ENCODE measurements at regions not wholly inside any gene's neighbourhood (a gene's known extent, or its start where the extent isn't known, plus 50 kb on each side); places are given as distances from the start of the nearest gene placed in this dataset.

DNA sequence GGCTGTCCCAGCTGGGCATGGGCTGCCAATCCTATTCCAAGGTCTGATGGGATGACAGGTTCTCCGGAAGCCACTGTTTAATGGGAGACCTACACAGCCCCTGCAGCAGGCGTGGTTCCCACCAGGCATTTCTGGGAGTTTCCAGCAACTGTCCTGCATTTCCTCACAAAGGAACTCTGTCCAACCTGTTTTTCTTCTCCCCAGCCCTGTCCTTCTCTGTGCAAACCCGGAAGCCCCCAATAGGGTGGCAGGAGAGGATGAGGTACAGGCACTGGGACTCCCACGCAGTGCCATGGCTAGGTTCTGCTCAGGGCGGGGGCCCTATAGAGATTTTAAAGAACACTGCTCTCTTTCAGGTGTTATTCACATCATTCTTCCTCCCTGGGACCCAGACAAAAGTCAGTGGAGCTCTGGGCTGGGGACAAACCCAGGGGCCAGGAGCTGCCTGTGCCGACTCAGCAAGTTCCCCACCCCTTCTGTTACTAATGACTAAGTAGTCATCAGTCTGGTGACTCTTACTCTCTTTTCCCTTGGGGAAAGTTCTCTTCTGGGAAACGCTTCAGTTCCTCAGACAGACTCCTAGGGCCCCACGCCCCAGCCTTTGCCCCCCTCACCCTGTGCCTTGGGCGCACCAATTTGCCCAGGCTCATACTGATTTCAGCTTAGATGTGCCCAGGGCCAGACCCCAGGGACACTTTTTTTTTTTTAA, 97.7 kb downstream of the CD47 start:
- TF ChIP-seq EP300 (IDR thresholded peaks at IDR 0.05; ENCODE audit: low read depth) = no peak
- TF ChIP-seq, protein P1, sequence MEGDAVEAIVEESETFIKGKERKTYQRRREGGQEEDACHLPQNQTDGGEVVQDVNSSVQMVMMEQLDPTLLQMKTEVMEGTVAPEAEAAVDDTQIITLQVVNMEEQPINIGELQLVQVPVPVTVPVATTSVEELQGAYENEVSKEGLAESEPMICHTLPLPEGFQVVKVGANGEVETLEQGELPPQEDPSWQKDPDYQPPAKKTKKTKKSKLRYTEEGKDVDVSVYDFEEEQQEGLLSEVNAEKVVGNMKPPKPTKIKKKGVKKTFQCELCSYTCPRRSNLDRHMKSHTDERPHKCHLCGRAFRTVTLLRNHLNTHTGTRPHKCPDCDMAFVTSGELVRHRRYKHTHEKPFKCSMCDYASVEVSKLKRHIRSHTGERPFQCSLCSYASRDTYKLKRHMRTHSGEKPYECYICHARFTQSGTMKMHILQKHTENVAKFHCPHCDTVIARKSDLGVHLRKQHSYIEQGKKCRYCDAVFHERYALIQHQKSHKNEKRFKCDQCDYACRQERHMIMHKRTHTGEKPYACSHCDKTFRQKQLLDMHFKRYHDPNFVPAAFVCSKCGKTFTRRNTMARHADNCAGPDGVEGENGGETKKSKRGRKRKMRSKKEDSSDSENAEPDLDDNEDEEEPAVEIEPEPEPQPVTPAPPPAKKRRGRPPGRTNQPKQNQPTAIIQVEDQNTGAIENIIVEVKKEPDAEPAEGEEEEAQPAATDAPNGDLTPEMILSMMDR (IDR thresholded peaks at IDR 0.05) = no peak
- TF ChIP-seq POLR2AphosphoS5 (IDR thresholded peaks at IDR 0.05) = no peak
- TF ChIP-seq POLR2A (IDR thresholded peaks at IDR 0.05) = no peak
- intact Hi-C loops (cut with DNase I; ENCODE audit: low total_unique reads) = no loop called here
- no peaks in the 10 kb centered on the region for H3K27me3 ChIP-seq
- in situ Hi-C loops (cut with MboI; ENCODE audit: low pct_ligation_motif_present in 1 of 4, low pct_unique_long_range_greater_than_20kb in 1 of 4, low sequenced_read_pairs in 3 of 4) = no loop called here
- H3K36me3 ChIP-seq = no peaks in the 10 kb centered on the region
- no peaks in the 10 kb centered on the region for H3K9me3 ChIP-seq
- 64 to 79% methylated on average over 2 to 9 of the region's 9 CpGs for WGBS, 2 donors (ENCODE audit: low coverage in 1 of 2)
- no peak for DNase-seq
- peaks cover 6 to 18% (median 15%) of the 10 kb centered on the region in 4 donors for H3K4me1 ChIP-seq
- H3K4me3 ChIP-seq = no peak overlapping the region
- H3K27ac ChIP-seq = no peak overlapping the region

DNA sequence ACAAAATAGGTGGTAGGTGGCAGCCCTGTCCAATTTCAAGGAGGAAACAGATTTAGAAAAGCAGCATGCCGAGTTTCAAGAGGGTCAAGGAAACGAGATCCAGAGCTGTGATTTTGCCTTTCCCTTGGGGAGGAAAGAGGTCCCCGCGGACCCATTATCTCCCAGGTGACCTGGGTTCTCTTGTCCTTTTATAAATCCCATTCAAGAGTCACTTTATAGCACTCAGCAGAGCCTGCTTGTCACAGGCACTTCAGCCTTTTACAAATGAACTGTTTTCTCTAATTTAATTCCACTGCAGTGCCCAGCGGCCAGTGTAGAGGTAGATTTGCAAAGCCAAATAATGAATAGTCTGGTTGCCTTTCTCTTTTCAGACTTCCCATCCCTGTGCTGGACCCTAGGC, 99.9 kb downstream of the CD47 start:
- no peak for TF ChIP-seq POLR2A (IDR thresholded peaks at IDR 0.05)
- TF ChIP-seq POLR2AphosphoS5 (IDR thresholded peaks at IDR 0.05) = no peak
- TF ChIP-seq EP300 (IDR thresholded peaks at IDR 0.05; ENCODE audit: low read depth) = no peak
- TF ChIP-seq, protein P1 (IDR thresholded peaks at IDR 0.05) = no peak
- WGBS, 2 donors (ENCODE audit: low coverage in 1 of 2) = 93 to 96% methylated on average over 4 to 5 of the region's 5 CpGs
- Histone ChIP-seq H3K36me3 (no peaks in the 10 kb centered on the region), H3K4me1 (peaks cover 13 to 40% (median 32%) of the 10 kb centered on the region in 4 donors), H3K9me3 (no peaks in the 10 kb centered on the region), H3K27me3 (no peaks in the 10 kb centered on the region), H3K27ac (no peak overlapping the region), H3K4me3 (no peak overlapping the region)
- in situ Hi-C loops (cut with MboI; ENCODE audit: low pct_ligation_motif_present in 1 of 4, low pct_unique_long_range_greater_than_20kb in 1 of 4, low sequenced_read_pairs in 3 of 4) = no loop called here
- DNase-seq = no peak
- intact Hi-C loops (cut with DNase I; ENCODE audit: low total_unique reads) = no loop called here

DNA sequence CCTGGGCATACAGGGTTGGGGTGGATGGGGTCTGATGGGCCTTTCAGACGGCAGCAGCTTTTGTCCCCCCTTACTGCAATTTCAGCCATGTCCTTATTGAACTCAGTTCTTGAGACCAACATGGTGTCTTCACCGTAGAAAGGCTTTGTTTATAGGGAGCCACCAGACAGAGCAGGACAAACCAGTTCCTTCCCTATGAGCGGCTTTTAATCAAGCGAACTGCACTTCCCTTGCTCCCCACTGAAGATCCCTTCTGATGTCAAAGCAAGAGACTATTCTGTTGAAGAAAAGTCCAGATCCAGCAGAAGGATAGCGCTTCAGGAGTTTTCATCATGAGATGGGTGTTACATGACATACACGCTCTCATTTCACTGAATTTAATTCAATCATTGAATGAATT, 100.4 kb downstream of the CD47 start:
- in situ Hi-C loops (cut with MboI; ENCODE audit: low pct_ligation_motif_present in 1 of 4, low pct_unique_long_range_greater_than_20kb in 1 of 4, low sequenced_read_pairs in 3 of 4) (no loop called here), intact Hi-C loops (cut with DNase I; ENCODE audit: low total_unique reads) (no loop called here)
- Histone ChIP-seq H3K27ac (no peak overlapping the region), H3K9me3 (no peaks in the 10 kb centered on the region), H3K36me3 (no peaks in the 10 kb centered on the region), H3K27me3 (no peaks in the 10 kb centered on the region), H3K4me3 (no peak overlapping the region), H3K4me1 (peaks cover 13 to 45% (median 32%) of the 10 kb centered on the region in 4 donors)
- no peak for DNase-seq
- 87 to 93% methylated on average over 3 to 6 of the region's 6 CpGs for WGBS, 2 donors (ENCODE audit: low coverage in 1 of 2)
- TF ChIP-seq POLR2A (IDR thresholded peaks at IDR 0.05) (no peak), EP300 (IDR thresholded peaks at IDR 0.05; ENCODE audit: low read depth) (no peak), POLR2AphosphoS5 (IDR thresholded peaks at IDR 0.05) (no peak)
- TF ChIP-seq, protein P1 (IDR thresholded peaks at IDR 0.05) = no peak

DNA sequence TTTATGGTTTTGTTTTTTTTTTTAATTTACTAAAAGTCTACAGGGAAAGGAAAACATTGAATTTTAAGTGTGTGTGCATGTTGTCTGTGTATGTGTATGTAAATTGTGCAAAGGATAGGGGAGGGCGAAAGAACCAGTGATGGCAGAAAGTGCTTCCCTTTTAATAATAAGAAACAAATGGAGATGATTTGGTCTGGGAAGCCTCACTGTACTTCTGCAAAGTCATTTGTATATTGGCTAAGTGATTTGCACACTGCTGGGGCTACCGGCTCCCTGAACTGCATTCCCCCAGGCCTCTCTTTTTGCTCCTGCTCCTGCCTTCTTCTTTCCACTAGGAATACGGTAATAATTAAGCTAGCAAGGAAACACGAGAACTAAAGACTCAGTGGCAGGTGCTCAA, 101.2 kb downstream of the CD47 start:
- Histone ChIP-seq H3K9me3 (no peaks in the 10 kb centered on the region), H3K27ac (no peak overlapping the region), H3K36me3 (no peaks in the 10 kb centered on the region), H3K27me3 (no peaks in the 10 kb centered on the region), H3K4me1 (peaks cover 13 to 47% (median 32%) of the 10 kb centered on the region in 4 donors), H3K4me3 (no peak overlapping the region)
- intact Hi-C loops (cut with DNase I; ENCODE audit: low total_unique reads) = no loop called here
- DNase-seq = no peak
- in situ Hi-C loops (cut with MboI; ENCODE audit: low pct_ligation_motif_present in 1 of 4, low pct_unique_long_range_greater_than_20kb in 1 of 4, low sequenced_read_pairs in 3 of 4) = no loop called here
- TF ChIP-seq, protein P1 (IDR thresholded peaks at IDR 0.05) = no peak
- TF ChIP-seq EP300 (IDR thresholded peaks at IDR 0.05; ENCODE audit: low read depth) = no peak
- no peak for TF ChIP-seq POLR2AphosphoS5 (IDR thresholded peaks at IDR 0.05)
- TF ChIP-seq POLR2A (IDR thresholded peaks at IDR 0.05) = no peak
- 23 to 33% methylated on average over 4 of the region's 4 CpGs for WGBS, 2 donors (ENCODE audit: low coverage in 1 of 2)

Measured in transverse colon (tissue), 4 donors.